RWPE1 (cell line): ENCODE measurements at regions not wholly inside any gene's neighbourhood (a gene's known extent, or its start where the extent isn't known, plus 50 kb on each side); places are given as distances from the start of the nearest gene placed in this dataset.

Experiments used
- CTCF ChIA-PET: fragments of 350-600 bp; sonication (Branson Sonifier 250); formaldehyde crosslinking; extraction: SDS; loops from one replicate; lab custom pipeline; 2021; lab: Yijun Ruan, JAX
- POLR2A ChIA-PET: fragments of 400-600 bp; formaldehyde crosslinking; extraction: SDS; loops from one replicate; lab custom pipeline; 2020; ENCODE audit warnings: antibody characterized with exemption; ENCODE audit not compliant: low non-redundant PET; lab: Yijun Ruan, JAX
- DNase-seq: peaks from one replicate; pipeline ENCODE4 v3.0.0; 2012; ENCODE audit warnings: low spot score
- H3K27ac ChIP-seq: fragments of 450-650 bp; 2 replicates; pipeline ENCODE4 v1.5.1; 2017
- TF ChIP-seq, protein P1 (sequence below): fragments of 450-650 bp; conservative IDR thresholded peaks from 2 replicates; pipeline ENCODE4 v1.5.1; 2017; ENCODE audit warnings: low read depth, mild to moderate bottlenecking

DNA sequence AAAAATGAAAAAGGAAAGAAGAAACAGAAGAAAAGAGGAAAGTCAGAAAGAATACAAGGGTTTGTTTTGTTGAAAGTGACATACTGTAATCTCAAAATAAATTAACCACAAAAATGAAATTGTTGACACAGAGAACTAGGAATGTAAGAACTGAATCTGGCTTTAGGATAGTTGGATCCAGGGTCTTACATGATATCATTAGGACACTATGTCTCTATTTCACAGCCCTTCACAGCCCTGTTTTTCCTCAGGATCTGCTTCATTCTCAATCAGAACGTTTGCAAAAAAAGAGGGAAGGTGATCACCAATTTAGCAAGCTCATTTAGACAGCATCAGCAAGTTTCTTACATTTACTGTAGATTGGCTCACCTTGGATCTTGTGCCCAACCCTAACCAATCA is 188.5 kb upstream of the NREP start:
- CTCF ChIA-PET, result no interaction called here
- POLR2A ChIA-PET, result no interaction called here
- DNase-seq, result no peak

DNA sequence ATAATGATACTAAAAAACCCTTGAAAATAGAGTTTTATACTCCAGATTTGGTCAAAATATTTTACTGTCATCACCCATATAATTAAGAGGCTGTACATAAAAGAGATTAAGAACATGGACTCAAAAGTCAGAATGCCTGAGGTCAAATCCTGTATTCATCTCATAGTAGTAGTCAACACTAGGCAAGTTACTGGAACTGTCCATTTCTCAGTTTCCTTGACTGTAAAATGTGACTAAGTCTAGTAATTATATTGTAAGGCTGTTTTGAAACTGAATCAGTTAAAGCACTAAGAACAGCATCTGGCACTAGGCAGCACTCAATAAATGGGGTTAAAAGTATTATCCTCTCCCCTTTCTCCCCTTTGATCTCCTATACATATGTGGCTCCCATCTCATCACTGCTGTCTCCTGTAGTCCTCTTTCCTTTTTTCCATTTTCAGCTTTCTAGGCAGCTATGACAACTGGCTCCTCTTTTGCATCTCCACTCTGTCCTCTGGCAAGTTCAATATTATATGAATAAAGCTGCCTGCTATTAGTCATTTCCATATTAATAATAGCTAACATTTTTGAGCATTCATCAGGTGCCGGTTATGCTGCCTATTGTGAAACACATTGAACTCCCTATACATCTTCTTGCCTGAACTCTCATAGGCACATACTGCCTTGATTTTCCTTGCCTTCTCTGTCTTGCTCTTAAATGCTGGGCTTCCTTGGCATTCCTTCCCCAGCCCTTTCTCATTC is 185.8 kb upstream of the NREP start:
- ChIA-PET CTCF (interaction anchor here (0.6 to 0.7 kb wide), 2 partner anchors 222 to 390 kb away, joined by 3 read pairs; no protein-coding TSS in a partner anchor), POLR2A (no interaction called here)
- TF ChIP-seq, protein P1, sequence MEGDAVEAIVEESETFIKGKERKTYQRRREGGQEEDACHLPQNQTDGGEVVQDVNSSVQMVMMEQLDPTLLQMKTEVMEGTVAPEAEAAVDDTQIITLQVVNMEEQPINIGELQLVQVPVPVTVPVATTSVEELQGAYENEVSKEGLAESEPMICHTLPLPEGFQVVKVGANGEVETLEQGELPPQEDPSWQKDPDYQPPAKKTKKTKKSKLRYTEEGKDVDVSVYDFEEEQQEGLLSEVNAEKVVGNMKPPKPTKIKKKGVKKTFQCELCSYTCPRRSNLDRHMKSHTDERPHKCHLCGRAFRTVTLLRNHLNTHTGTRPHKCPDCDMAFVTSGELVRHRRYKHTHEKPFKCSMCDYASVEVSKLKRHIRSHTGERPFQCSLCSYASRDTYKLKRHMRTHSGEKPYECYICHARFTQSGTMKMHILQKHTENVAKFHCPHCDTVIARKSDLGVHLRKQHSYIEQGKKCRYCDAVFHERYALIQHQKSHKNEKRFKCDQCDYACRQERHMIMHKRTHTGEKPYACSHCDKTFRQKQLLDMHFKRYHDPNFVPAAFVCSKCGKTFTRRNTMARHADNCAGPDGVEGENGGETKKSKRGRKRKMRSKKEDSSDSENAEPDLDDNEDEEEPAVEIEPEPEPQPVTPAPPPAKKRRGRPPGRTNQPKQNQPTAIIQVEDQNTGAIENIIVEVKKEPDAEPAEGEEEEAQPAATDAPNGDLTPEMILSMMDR, result no peak
- H3K27ac ChIP-seq, result no peak overlapping the region
- DNase-seq, result no peak

More for the DNA sequence above, 188.5 kb upstream of the NREP start:
- TF ChIP-seq, protein P1, result no peak
- H3K27ac ChIP-seq, result no peak overlapping the region

DNA sequence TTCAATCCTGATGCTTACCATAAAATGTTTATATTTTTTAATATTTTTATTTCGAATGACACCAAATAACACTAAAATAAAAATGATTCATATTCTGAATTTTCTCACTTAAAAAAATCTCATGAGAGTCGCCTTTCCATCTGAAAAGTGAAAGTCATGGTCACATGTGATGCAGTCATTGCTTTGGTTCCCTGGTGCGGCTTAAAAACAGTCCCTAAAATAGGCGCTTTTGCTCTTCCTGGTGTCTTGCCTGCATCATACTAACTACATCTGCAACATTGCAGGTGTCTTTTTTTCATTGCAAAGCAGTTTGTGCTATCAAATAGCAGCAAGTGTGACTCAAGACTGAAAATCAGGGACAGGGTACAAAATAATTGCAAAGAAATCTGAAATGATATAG is 185.2 kb upstream of the NREP start:
- DNase-seq, result no peak
- TF ChIP-seq, protein P1, result no peak
- no peak overlapping the region for H3K27ac ChIP-seq
- POLR2A ChIA-PET, result no interaction called here
- CTCF ChIA-PET, result no interaction called here

DNA sequence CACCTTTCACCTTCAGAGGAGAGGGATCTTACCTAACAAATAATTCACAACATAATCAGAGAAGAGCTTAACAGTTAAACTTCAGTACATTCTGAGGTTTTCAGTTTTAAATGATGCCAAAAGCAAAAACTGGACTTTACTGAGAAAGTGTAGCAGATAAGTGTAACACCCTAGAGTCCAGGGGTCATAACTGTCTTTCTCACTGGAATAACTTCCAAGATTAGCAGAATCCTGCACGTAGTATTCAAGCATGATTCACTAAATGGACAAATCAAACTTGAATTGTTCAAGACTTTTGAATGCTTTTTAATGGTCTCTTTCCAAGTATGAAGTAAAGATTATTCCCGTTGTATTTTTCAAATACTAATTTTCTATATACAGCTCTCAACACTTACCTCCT is 180.1 kb upstream of the NREP start:
- POLR2A ChIA-PET, result no interaction called here
- TF ChIP-seq, protein P1, result no peak
- no peak for DNase-seq
- no peak overlapping the region for H3K27ac ChIP-seq
- CTCF ChIA-PET, result no interaction called here

DNA sequence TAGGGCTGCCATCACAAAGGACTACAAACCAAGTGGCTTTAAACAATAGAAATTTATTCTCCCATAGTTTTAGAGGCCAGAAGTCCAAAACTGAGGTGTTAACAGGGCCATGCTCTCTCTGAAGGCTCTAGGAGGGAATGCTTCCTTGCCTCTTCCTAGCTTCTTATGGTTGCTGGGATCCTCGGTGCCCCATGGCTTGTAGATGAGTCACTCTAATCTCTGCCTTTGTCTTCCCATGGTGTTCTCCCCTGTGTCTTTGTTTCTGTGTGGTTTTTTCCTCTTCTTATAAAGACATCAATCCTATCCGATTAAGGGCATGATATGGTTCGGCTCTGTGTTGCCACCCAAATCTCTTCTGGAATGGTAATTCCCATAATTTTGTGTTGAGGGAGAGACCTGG is 178.8 kb upstream of the NREP start:
- no peak for DNase-seq
- ChIA-PET POLR2A (no interaction called here), CTCF (no interaction called here)
- TF ChIP-seq, protein P1, result no peak
- no peak overlapping the region for H3K27ac ChIP-seq

- POLR2A ChIA-PET, result no interaction called here
- CTCF ChIA-PET, result no interaction called here
- DNase-seq, result no peak
- TF ChIP-seq, protein P1, result no peak
- H3K27ac ChIP-seq, result no peak overlapping the region
Measured at GRCh38 chr5:111935009-111935408, 178.0 kb upstream of the NREP start.
